ENCODE measurements at regions not wholly inside any gene's neighbourhood (a gene's known extent, or its start where the extent isn't known, plus 50 kb on each side); places are given as distances from the start of the nearest gene placed in this dataset.
"Not testable (repeated sequence)": the region's sequence is repeated elsewhere in the genome, so short reads cannot be mapped to it uniquely, and the experiment has no call there.

- no peak for DNase-seq
These were observed 482.0 kb upstream of the POU3F2 start for GRCh38 chr6:98352348-98352747.

DNA sequence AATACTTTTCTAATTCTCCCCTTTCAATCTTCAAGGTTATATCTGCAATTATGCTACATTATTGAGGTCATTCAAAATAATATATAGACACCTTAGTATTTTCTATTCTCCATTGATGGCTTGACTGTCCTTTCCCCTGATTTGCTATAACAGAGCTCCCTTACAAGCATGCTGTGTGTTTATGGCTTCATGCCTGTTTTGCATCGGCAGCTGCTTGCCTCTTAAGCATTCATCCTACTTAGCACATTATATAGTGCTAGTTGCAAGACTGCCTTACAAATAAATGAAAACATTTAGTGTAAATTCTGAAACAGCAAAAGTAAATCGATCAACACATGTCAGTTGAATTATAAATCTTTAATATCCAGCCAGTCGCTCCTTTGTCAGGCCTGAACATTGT lies 476.2 kb upstream of the POU3F2 start:
- DNase-seq: no peak

DNA sequence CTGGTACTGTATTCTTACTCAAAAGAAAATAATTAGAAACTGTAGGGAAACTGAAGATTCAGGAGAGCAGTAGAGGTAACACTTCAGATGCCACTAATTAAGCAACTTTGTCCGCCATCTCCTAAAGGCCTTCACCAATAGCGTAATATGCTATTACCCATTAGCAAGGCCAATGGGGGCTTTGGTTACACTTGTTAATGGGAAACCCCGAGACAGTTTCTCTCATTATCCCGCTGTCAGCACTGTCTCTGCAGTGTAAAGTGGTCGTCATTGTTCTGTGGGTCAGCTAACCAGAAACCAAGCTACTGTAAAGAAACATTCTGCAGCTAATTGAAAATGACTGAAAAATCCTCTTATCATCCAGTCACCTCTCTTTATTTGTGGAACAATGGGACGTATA lies 468.0 kb upstream of the POU3F2 start:
- no peak for DNase-seq

DNA sequence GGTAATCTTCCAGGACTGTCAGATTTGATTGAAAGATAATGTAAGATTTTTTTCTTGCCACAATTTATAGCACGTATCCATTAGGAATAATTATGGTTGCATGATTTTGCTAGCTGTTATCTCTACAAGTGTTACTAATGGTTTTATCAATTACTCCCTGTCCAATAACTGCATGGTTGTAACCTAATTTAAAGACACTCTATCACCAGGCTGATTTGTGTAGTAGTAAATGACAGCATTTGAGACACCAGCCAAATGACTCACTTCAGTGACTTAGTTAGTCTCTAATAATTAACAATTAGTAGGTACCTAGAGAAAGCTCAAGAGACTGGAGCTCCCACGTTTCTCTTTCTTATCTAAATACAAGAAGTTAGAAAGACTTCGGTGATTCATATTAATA lies 453.8 kb upstream of the POU3F2 start:
- DNase-seq: no peak

GRCh38 chr6:98382246-98382645 lies 452.1 kb upstream of the POU3F2 start:
- DNase-seq: no peak

- no peak for DNase-seq
These were observed 450.0 kb upstream of the POU3F2 start for GRCh38 chr6:98384334-98384733.

- DNase-seq: no peak
These were observed 449.6 kb upstream of the POU3F2 start for GRCh38 chr6:98384801-98385200.

GRCh38 chr6:98395610-98396166 lies 438.7 kb upstream of the POU3F2 start:
- DNase-seq: no peak

DNA sequence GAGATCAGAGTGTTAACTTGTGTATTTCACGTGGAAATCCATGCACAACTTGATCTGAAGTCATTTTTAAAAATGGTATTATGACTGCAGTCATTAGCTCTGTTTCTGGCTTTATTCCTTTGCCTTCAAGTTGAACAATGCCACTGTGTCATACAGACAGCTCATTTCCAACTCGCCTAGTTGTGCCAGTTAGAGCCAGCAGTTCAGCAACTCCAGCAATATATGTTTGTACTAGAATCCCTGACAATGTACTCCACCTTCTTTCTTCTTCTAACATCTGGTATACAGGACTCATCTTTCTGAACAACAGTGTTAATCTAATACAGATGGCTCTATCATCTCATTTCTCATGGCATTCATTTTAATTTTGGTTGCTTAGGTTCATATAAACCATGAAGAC lies 418.3 kb upstream of the POU3F2 start:
- no peak for DNase-seq

GRCh38 chr6:98416497-98417158 lies 417.7 kb upstream of the POU3F2 start:
- not testable (repeated sequence) for DNase-seq

DNA sequence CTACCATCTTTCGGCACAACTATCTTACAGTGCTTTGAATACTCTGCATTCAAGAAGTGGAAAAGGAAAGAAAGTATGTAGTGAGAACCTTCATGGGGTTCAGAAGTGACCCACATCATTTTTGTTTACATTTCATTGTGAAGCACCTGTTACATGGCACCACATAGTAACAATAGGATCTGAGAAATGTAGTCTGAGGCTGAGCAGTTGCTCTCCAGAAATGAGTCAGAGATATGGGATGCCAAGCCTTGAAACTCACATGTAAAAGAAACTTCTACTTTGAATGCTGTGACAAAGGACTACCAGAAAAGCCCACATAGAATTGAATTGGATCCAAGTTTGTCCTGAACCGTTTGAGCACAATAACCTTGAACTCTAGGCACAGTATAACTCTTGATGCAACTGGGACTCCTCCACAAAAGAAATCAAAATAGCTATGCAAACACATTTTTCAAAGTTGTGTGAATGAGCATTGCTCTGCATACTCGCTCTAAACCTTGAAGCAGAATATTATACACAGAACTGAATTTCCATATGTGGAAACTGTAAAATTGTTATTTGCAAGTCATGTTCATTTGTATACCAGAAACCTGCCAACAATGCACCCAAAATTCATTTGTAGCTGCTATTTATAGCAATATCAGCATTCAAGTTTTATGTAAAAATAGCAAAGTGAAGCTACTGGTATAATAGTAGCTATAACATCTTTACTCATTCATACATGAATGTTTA lies 400.9 kb upstream of the POU3F2 start:
- no peak for DNase-seq

- no peak for DNase-seq
These were observed 390.7 kb upstream of the POU3F2 start for GRCh38 chr6:98443633-98444032.

- DNase-seq: no peak
These were observed 381.7 kb upstream of the POU3F2 start for GRCh38 chr6:98452685-98453084.

DNA sequence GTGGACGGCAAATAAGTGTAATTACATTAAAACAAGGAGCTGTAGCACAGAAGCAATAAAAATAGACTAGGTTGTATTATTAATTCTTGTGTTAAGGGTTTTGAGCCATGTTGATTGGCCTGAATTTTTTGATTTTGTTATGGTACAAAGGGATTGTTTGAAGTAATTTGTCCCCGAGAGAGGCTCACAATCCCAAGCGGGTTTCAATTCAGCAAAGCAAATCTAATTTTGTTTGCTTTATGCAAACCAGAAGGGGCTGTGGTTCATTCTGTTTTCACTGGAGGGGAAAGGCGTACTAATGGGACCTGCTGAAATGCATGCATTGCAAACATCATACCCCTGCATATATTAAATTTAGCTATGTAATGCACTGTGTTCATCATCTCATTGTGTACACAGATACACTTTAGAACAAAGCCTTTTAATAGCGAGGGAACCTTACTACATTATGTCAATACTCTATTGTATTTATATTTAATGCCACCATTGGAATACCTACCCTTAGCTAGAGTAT lies 379.5 kb upstream of the POU3F2 start:
- DNase-seq: no peak

GRCh38 chr6:98458708-98459107 lies 375.7 kb upstream of the POU3F2 start:
- DNase-seq: no peak

DNA sequence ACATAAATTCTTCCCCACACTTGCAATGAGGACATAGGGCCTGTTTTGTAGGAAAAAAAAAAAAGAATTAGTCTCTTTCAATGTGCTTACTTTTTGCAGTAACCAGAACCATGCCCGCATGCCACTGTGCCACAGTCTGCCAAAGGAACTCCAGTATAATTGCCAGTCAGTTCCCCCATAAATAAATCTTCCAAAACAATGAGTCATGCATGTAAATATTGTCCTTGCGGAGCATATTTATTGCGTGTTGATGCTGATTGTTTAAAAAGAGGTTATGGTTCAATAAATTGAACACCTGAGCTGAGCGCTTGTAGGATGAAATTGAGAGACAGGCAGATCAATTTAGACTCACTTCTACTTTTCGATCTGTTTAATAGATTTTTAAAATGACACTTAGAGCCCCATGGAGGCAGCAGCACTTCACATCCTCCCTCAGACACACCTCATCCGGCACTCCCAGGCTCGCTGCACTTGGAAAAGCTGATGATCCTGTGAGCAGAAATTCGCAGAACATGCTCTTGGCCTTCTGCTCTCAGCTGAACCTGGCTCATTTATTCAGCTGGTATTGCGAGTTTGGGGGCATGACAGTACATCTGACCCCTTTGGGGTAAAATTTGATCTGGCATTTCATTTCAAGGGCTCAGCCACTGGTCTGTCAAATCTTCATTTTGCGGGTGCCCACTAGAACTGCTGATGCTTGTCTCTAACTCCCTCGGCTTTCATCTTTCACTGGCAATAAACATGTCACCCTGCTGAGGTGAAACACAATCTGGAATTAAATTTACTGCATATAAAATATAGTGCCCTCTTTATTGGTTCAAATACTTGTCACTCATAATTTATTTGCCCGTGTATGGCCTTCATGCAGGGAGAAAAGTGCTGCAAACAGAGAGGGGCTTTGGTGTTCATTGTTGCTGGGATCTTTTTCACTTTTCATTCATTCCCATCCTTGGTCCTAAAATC lies 371.1 kb upstream of the POU3F2 start:
- no peak for DNase-seq

DNA sequence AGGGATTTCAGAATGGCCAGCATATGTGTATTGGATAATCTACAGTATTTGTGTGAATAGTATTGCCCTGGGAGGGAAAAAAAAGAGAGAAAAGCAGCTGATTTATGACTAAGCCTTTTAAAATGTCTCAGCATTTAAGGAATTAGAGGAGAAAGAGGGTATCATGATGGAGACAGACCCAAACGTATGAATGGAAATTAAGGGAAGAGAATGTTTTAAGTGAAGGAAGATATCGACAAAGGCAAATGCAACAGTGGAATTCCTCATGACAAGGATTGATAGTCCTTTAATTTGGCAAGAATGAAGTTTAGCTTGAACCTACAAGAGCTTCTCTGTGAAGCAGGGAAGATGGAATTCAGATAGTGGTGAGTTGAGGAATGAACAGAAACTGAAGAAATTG lies 367.3 kb upstream of the POU3F2 start:
- DNase-seq: no peak

DNA sequence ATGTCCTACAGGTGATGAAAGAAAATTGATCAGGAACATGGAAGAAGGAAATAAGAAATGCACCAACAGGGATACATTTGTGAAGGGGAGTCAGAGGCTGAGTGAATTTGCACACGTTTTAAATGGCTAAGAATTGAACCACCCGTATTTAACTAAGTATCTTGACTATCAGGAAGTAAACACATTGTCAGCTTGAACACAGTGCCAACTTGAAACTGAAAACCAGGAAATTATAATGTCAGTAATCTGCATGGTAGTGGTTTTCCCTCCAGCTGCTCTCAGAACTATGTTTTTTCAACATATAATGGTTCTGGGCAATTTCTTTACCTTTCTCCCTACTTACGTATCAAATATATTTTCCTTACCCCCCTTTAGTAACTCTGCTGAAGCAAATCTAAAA lies 366.5 kb upstream of the POU3F2 start:
- no peak for DNase-seq

DNA sequence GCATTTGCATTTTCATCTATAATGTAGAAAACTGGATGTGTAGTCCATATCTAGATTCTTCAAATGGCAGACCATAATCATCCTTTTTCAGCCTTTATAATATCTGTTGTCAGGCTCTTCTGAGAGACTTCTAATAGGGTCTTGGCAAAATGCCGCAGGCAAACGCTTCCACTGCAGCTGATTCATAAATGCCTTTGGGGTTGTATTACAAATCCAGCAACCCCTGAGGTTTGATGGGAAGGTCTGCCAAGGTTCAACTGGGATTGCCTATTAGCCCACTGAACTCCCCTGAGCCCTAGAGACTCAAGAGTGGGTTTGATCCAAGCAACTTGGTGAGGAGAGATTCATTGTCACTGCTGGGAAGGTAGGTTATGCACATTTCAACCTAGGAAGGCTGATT lies 365.2 kb upstream of the POU3F2 start:
- no peak for DNase-seq

DNA sequence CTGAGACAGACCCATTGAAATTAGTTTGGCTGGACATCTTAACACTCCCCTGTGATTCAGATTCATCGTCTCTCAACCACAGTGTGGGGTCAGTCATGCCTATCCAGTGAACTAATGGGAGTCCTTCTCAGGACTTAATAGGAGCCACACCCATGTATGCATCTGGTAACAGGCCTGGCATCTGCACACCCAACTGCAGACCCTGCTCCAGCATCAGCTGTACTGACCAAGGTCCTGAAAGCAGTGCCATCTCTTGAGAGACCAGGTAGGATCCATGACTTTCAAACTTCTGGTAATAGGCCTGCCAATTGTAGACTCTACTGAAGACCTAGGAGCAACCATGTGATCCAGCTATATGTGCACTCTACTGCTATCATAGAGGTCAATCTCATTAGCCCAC lies 363.6 kb upstream of the POU3F2 start:
- no peak for DNase-seq

- DNase-seq: no peak
These were observed 362.9 kb upstream of the POU3F2 start for GRCh38 chr6:98471444-98471843.

DNA sequence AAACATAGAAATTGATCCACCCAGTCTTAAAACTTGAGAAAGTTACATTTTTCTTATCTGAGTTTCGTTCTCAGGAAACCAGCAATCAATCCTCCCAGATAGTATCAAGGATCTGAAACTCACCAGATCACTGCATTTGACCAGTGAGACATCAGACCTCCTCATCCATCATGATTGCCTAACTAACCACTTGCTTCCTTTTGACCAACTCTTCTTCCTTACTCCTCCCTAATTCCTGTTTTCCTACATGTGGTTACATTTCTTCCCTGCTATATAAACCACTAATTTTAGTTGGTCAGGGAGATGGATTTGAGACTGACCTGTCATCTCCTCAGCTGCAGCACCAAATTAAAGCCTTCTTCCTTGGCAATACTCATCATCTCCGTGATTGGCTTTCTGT lies 357.1 kb upstream of the POU3F2 start:
- no peak for DNase-seq

GRCh38 chr6:98484696-98485095 lies 349.7 kb upstream of the POU3F2 start:
- no peak for DNase-seq
